NCI-H187 treated with DMSO at 0.1 percent for 48 hours (cell line): ENCODE measurements at regions not wholly inside any gene's neighbourhood (a gene's known extent, or its start where the extent isn't known, plus 50 kb on each side); places are given as distances from the start of the nearest gene placed in this dataset.
"Not testable (repeated sequence)": the region's sequence is repeated elsewhere in the genome, so short reads cannot be mapped to it uniquely, and the experiment has no call there.

Source experiments
- DNase-seq: peaks from one replicate; lab custom pipeline; 2025; lab: John Stamatoyannopoulos, UW

DNA sequence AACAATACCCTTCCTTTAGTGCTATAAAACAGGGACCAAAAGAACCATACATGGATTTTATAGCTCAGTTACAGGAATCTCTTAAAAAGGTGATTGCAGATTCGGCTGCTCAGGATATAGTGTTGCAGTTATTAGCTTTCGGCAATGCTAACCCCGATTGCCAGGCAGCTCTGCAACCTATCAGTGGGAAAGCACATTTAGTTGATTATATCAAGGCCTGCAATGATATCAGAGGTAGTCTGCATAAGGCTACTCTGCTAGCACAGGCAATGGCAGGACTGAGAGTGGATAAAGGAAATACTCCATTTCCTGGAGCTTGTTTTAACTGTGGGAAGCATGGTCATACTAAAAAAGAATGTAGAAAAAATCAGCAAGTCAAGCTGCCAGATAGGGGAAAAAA is 327.7 kb downstream of the REEP3 start:
- DNase-seq, result not testable (repeated sequence)

DNA sequence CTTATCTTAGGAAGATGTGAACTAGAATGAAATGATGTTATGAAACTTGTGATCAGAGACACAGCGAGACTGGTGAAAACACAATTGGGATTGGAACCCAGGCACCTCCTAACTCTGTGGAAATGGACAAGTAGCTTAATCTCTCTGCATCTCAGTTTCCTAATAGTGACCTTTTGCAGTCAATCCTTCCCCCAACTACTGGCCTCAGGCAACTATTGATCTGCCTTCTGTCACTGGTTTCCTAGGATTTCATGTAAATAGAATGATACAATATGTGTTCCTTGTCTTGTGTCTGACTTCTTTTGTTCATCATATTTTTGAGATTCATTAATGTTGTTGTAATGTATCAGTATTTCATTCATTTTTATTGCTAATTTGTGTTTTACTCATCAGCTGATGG is 341.7 kb downstream of the REEP3 start:
- no peak for DNase-seq

DNA sequence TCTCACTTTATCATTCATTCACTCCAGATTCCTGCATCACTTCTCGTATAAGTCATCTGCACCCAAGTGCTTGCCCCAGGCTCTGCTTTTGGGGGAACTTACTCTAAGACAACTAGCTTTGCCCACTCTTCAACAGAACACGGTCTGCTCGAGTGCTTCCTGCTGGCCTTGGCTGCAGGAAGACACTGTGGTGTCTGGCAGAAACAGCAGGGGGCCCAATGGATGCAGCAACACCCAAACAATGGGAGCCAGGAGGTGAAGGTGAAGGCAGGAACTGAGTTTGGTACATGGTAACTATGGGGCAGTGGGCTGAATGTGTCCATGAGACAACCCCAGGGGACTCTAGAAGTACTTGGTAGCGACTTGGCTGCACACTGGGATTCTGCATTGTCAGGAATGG is 344.0 kb downstream of the REEP3 start:
- DNase-seq, result no peak

DNA sequence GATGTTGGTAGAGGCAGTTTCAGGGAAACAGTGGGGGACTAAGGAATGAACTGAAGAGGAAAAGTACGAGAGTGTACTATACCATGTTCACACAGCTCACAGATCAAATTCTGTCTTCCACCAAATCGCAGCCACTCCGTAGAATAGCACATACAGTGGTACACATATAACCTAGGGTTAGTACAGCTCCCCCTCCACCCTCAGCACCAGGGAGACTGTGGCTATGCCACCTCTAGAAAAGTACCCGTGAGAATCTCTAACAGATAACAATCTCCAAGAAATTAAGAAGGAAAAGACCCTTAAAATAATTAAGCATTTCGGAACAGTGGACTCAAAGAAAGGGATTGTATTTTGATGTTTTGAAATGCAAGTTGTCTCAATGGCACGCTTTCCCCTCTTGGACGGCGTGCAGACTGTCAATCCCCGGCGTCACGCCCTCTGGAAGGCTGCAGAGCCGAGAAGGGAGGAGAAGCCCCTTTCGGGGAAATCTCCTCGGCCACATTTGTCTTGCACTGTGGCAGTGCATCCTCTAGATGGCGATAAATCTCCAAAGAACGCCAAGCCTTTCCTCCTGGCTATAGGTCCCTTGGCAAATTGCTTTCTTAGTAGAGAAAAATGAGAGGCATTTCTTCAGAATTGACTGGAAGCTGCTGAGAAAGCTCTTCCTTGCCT is 345.0 kb downstream of the REEP3 start:
- DNase-seq, result no peak

DNA sequence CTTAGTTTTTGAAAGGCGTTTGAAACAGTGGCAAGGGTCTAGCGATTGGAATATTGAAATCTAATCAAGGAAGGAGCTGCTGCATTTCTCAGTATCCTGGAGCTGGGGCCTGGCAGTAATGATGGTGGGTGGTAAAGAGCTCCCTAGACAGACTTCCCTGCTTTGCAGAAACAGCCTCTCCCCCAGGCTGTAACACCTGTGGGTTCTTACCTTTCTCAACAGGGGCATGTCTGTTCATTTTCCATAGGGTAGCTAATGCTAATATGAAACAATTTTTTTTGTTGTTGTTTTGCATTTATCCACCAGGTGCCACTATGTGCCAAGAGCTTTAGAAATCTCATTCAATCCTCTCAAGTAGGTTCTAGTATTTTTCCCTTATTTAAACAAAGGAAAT is 345.5 kb downstream of the REEP3 start:
- DNase-seq, result no peak

GRCh38 chr10:63878428-63878827 is 357.2 kb downstream of the REEP3 start:
- no peak for DNase-seq

DNA sequence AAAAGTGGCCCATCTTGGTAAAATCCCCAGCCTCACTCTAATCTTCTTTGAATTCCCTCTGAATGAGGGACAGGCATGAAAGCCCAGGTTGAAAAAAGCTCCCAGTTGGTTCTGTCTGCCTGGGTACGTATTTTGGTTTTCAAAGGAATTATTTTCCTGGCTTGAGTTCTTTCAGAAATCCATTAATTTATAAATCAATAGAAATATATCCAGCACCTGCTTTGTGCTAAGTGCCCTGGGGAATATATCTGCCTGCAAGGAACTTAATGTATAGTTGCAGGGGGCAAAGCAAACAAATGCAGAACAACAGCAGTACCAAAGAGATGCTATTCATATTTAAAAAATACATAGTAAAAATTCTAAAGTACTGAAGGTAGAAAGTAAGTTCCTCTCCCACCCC is 362.7 kb downstream of the REEP3 start:
- DNase-seq, result no peak

GRCh38 chr10:63884426-63884825 is 363.2 kb downstream of the REEP3 start:
- no peak for DNase-seq

- no peak for DNase-seq
These were observed 364.0 kb downstream of the REEP3 start for GRCh38 chr10:63885156-63885555.

DNA sequence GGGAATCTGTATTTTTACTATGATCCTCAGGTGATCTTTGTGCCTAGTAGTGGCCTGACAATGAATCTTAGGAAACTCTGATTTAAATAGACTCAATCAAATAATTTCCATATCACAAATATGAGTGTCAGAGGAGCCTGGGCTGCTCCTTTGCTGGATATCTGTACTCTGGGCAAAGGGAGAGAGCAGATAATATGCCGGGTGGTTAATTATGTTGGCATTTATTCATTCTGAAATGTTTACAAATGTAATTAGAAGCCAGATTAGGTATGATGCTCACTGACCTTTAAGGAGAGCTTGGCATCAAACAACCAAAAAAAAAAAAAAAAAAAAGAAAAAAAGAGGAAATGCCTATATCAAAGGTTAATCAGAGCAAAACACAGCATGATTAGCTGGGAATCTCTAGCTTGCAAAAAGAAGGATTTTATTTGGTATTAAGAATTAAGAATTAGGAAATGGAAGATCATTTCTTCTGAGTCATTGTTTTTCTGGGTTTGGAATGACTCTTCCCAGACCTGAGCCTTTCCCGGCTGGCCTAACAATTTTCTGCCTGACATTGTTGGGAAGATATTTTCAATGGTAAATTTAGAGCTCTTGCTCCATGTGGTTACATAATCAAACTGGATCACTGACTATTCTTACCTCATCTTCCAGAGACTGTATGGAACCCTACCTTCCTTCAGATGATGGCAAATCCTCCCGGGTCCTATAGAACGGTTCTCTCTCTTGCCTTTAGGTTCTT is 365.3 kb downstream of the REEP3 start:
- no peak for DNase-seq

DNA sequence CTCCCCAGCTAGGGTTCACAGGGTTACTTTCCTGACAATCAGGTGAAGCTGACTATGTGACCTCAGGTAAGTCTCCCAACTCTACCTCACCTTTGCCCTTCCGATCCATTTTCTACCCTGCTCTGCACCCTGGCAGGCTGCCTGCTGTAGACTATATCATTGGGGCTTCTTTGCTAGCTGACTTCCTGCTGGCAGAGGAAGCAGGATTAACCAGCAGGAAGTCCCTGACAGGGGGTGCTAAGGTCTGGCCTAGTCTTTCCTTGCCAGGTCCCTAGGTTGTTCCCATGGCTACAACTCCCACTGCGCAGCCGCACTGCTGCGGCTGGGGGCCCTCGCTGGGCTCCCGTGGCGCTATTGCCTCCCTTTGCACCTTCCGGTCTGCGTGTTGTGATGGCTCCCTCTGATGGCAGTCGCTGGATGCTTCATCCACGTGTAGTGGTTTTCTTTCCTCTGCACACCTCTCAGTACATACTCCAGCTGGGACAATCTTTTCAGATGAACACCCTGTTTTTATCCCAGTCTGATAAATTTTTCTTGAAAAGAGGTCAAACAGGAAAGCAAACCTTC is 365.9 kb downstream of the REEP3 start:
- DNase-seq, result no peak

GRCh38 chr10:63887600-63888370 is 366.6 kb downstream of the REEP3 start:
- no peak for DNase-seq

GRCh38 chr10:63889803-63890202 is 368.6 kb downstream of the REEP3 start:
- no peak for DNase-seq

GRCh38 chr10:63896992-63897391 is 375.8 kb downstream of the REEP3 start:
- DNase-seq, result no peak

DNA sequence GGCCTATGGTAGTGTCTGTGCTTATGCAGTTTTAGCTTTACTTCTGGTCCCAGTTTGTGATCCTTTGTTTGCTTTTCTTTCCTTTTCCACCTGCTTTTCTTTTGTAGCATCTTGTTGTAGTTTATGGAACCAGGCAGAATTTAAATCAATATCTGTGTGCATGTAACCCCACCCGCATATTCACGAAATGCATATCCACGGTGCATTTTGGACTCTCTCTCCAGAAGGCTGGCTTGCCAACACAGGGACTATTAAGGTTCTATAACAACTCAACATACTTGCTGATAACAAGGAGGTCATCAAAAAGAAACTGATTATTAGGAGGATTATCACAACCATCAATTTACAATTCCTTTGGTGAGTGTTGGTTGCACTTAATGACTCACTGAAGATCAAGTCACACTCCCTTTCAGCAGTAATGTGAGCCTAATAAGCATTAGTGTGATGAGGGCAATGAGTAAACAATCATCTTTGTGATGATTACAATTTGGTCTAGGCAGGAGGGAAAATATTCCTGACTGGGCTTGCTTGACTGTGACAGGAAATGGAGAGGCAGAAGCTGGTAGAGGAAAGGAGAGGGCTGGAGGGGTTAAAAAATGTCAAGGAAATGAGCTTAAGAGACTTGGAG is 378.6 kb downstream of the REEP3 start:
- no peak for DNase-seq

DNA sequence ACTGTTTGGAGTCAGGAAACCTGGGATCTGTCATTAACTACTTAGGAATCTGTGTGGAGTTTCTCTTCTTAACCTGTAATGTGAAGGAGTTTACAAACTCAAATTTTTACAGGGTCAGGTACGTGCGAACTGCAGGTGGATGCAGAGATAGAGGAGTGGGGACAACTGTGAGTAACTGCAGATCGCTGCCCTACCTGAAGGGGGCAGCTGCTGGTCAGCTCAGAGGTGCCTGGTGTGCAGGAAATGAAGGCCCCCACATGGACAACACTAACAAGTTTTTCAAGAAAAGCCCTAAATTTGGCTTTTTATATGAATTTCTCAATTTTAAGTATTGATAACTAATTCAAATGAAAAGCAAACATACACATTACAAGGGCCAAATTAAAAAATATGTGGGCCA is 380.0 kb downstream of the REEP3 start:
- DNase-seq, result no peak

DNA sequence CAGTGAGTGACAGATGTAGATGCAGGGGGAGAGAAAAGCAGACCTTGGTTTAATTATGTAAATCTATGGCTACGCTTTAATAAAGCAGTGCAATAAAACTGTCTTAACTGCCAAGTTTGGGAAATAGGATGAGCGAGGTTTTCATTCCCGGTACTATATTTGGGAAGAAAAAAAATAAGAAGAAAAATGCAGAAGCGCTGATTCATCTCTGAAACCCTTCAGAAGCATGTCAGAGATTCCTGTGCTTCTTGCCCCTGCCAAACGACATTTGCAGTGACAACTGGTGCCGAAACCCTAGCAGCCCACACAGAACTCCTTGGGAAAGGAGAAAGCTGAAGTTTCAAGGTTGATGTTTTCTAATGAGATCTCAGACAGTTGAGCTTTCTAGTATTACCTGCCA is 380.7 kb downstream of the REEP3 start:
- no peak for DNase-seq

GRCh38 chr10:63910806-63911205 is 389.6 kb downstream of the REEP3 start:
- DNase-seq, result no peak

GRCh38 chr10:63915240-63915639 is 394.0 kb downstream of the REEP3 start:
- DNase-seq, result no peak

GRCh38 chr10:63917363-63917762 is 396.2 kb downstream of the REEP3 start:
- DNase-seq, result no peak

- no peak for DNase-seq
These were observed 398.5 kb downstream of the REEP3 start for GRCh38 chr10:63919575-63920279.

DNA sequence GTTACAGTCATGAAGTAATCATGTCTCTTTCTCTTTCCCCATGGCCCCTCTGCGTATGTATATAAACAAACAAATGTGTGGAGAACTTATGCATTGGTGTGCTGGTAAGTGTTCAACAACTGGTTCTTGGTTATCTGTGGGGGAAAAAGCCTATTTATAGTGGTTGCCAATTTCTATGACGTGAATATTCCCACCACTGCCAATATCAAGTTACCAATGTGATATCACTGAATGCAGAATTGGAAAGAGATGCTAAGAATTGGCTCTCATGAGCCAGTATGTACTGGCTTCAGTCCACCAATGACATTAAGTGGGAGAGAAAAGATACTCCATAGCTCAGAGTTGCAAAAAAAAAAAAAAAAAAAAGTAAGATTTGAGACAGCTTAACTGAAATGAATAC is 399.7 kb downstream of the REEP3 start:
- DNase-seq, result no peak
